PC-9 (cell line): ENCODE measurements at regions not wholly inside any gene's neighbourhood (a gene's known extent, or its start where the extent isn't known, plus 50 kb on each side); places are given as distances from the start of the nearest gene placed in this dataset.

Experiments used
- EZH2 ChIP-seq: fragments of 200-600 bp; sonication (generic); IDR thresholded peaks from 2 replicates; pipeline ENCODE4 v1.8.0; 2017; ENCODE audit warnings: antibody characterized with exemption, low read depth
- TF ChIP-seq, protein P1 (sequence below): fragments of 200-600 bp; sonication (generic); conservative IDR thresholded peaks from 2 replicates; pipeline ENCODE4 v1.6.1; 2017; ENCODE audit warnings: mixed run types, antibody characterized with exemption, mild to moderate bottlenecking, moderate library complexity

DNA sequence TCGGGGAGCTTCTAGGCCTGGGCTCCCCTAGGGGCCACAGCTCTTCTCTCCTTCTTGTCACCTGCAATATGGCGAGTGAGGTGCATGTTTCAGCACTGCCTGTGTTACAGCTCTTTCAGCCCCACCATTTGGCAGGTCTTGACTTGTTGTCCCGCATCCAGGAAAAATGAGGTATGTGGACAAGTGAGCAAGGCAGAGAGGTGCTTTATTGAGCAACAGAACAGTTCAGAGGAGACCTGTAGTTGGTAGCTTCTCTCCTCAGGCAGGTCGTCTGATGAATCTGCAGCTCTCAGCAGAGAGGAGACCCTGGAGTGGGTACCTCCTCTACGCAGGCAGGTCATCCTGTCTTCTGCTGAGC, 208.2 kb upstream of the USP25 start:
- TF ChIP-seq, protein P1, sequence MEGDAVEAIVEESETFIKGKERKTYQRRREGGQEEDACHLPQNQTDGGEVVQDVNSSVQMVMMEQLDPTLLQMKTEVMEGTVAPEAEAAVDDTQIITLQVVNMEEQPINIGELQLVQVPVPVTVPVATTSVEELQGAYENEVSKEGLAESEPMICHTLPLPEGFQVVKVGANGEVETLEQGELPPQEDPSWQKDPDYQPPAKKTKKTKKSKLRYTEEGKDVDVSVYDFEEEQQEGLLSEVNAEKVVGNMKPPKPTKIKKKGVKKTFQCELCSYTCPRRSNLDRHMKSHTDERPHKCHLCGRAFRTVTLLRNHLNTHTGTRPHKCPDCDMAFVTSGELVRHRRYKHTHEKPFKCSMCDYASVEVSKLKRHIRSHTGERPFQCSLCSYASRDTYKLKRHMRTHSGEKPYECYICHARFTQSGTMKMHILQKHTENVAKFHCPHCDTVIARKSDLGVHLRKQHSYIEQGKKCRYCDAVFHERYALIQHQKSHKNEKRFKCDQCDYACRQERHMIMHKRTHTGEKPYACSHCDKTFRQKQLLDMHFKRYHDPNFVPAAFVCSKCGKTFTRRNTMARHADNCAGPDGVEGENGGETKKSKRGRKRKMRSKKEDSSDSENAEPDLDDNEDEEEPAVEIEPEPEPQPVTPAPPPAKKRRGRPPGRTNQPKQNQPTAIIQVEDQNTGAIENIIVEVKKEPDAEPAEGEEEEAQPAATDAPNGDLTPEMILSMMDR: no peak
- TF ChIP-seq EZH2: no peak
